HEK293 (cell line): ENCODE measurements at regions not wholly inside any gene's neighbourhood (a gene's known extent, or its start where the extent isn't known, plus 50 kb on each side); places are given as distances from the start of the nearest gene placed in this dataset.

ENCODE experiments used
- CTCF ChIA-PET: fragments of 350-600 bp; formaldehyde crosslinking; extraction: SDS; loops from one replicate; lab custom pipeline; 2021; ENCODE audit warnings: antibody characterized with exemption; lab: Yijun Ruan, JAX
- POLR2A ChIA-PET: fragments of 300-600 bp; formaldehyde crosslinking; extraction: SDS; loops from one replicate; lab custom pipeline; 2020; ENCODE audit warnings: antibody characterized with exemption, inconsistent platforms; lab: Yijun Ruan, JAX
- H3K27ac ChIP-seq: fragments of 200-500 bp; sonication (Bioruptor generic); 2 replicates; pipeline ENCODE4 v1.5.1; 2014; ENCODE audit warnings: low read depth, low read length, control low read depth, inconsistent platforms; ENCODE audit errors: extremely low read depth
- H3K36me3 ChIP-seq, 2 experiments: fragments of 200-500 bp in 1 of 2; sonication (Bioruptor generic) in 1 of 2; 1 replicate in 1 of 2; 2 replicates in 1 of 2; pipeline ENCODE4 v1.5.1; 2014 to 2017; ENCODE audit warnings: inconsistent platforms in 2 of 2, low read length in 2 of 2; ENCODE audit not compliant: control insufficient read depth in 2 of 2, insufficient read depth in 1 of 2
- H3K4me1 ChIP-seq: fragments of 200-500 bp; sonication (Bioruptor generic); 2 replicates; pipeline ENCODE4 v1.5.1; 2014; ENCODE audit warnings: mild to moderate bottlenecking, low read length, inconsistent platforms; ENCODE audit not compliant: control insufficient read depth, insufficient read depth
- H3K4me3 ChIP-seq: 2 replicates; pipeline ENCODE4 v1.5.1; 2011; ENCODE audit warnings: low read depth, mild to moderate bottlenecking, control low read depth, low read length, moderate library complexity
- H3K9me3 ChIP-seq: fragments of 200-500 bp; sonication (Bioruptor generic); 2 replicates; pipeline ENCODE4 v1.5.1; 2014; ENCODE audit warnings: low read depth, low read length, inconsistent platforms; ENCODE audit not compliant: control insufficient read depth, insufficient read depth
- PATZ1 ChIP-seq: fragments of 450-650 bp; formaldehyde crosslinking; IDR thresholded peaks from 2 replicates; pipeline ENCODE4 v1.5.1; 2016; ENCODE audit warnings: missing biosample characterization, missing genetic modification characterization
- PRDM4 ChIP-seq: fragments of 450-650 bp; formaldehyde crosslinking; IDR thresholded peaks from 2 replicates; pipeline ENCODE4 v1.5.1; 2017; ENCODE audit warnings: missing biosample characterization, missing genetic modification characterization
- ZBTB48 ChIP-seq: fragments of 450-650 bp; formaldehyde crosslinking; IDR thresholded peaks from 2 replicates; pipeline ENCODE4 v1.5.1; 2016; ENCODE audit warnings: missing biosample characterization, missing genetic modification characterization
- ZNF121 ChIP-seq: fragments of 450-650 bp; formaldehyde crosslinking; IDR thresholded peaks from 2 replicates; pipeline ENCODE4 v1.5.1; 2016; ENCODE audit warnings: missing biosample characterization, missing genetic modification characterization
- ZNF148 ChIP-seq: fragments of 450-650 bp; formaldehyde crosslinking; IDR thresholded peaks from 2 replicates; pipeline ENCODE4 v1.5.0; 2017; ENCODE audit warnings: missing biosample characterization, missing genetic modification characterization, borderline replicate concordance
- ZNF16 ChIP-seq: fragments of 450-650 bp; formaldehyde crosslinking; IDR thresholded peaks from 2 replicates; pipeline ENCODE4 v1.5.1; 2016; ENCODE audit warnings: low read depth, missing biosample characterization, missing genetic modification characterization
- ZNF221 ChIP-seq: fragments of 450-650 bp; formaldehyde crosslinking; IDR thresholded peaks from 2 replicates; pipeline ENCODE4 v1.5.1; 2017; ENCODE audit warnings: missing biosample characterization, missing genetic modification characterization, borderline replicate concordance
- ZNF394 ChIP-seq: fragments of 450-650 bp; formaldehyde crosslinking; IDR thresholded peaks from 2 replicates; pipeline ENCODE4 v1.5.1; 2016; ENCODE audit warnings: missing biosample characterization, missing genetic modification characterization, mild to moderate bottlenecking, moderate library complexity, borderline replicate concordance
- ZNF404 ChIP-seq: fragments of 450-650 bp; formaldehyde crosslinking; IDR thresholded peaks from 2 replicates; pipeline ENCODE4 v1.5.1; 2017; ENCODE audit warnings: missing biosample characterization, missing genetic modification characterization
- ZNF416 ChIP-seq: fragments of 450-650 bp; formaldehyde crosslinking; IDR thresholded peaks from 2 replicates; pipeline ENCODE4 v1.5.1; 2016; ENCODE audit warnings: missing biosample characterization, missing genetic modification characterization
- ZNF514 ChIP-seq: fragments of 450-650 bp; formaldehyde crosslinking; IDR thresholded peaks from 2 replicates; pipeline ENCODE4 v1.5.1; 2016; ENCODE audit warnings: missing biosample characterization, missing genetic modification characterization
- ZNF521 ChIP-seq: fragments of 450-650 bp; formaldehyde crosslinking; IDR thresholded peaks from 2 replicates; pipeline ENCODE4 v1.5.1; 2017; ENCODE audit warnings: missing biosample characterization, mild to moderate bottlenecking, missing genetic modification characterization
- ZNF530 ChIP-seq: fragments of 450-650 bp; formaldehyde crosslinking; IDR thresholded peaks from 2 replicates; pipeline ENCODE4 v1.5.1; 2016; ENCODE audit warnings: low read depth, missing biosample characterization, missing genetic modification characterization
- ZNF544 ChIP-seq: fragments of 450-650 bp; formaldehyde crosslinking; IDR thresholded peaks from 2 replicates; pipeline ENCODE4 v1.5.0; 2017; ENCODE audit warnings: missing biosample characterization, missing genetic modification characterization
- ZNF610 ChIP-seq: fragments of 450-650 bp; formaldehyde crosslinking; IDR thresholded peaks from 2 replicates; pipeline ENCODE4 v1.5.1; 2016; ENCODE audit warnings: missing biosample characterization, missing genetic modification characterization, borderline replicate concordance
- ZNF654 ChIP-seq: fragments of 450-650 bp; formaldehyde crosslinking; IDR thresholded peaks from 2 replicates; pipeline ENCODE4 v1.5.1; 2016; ENCODE audit warnings: low read depth, missing biosample characterization, missing genetic modification characterization
- ZNF658 ChIP-seq: fragments of 450-650 bp; formaldehyde crosslinking; IDR thresholded peaks from 2 replicates; pipeline ENCODE4; 2016; ENCODE audit warnings: missing biosample characterization, missing genetic modification characterization
- ZNF777 ChIP-seq: fragments of 450-650 bp; formaldehyde crosslinking; IDR thresholded peaks from 2 replicates; pipeline ENCODE4 v1.5.1; 2017; ENCODE audit warnings: missing biosample characterization, missing genetic modification characterization, borderline replicate concordance
- ZSCAN23 ChIP-seq: fragments of 450-650 bp; formaldehyde crosslinking; IDR thresholded peaks from 2 replicates; pipeline ENCODE4 v1.5.1; 2016; ENCODE audit warnings: missing biosample characterization, missing genetic modification characterization

- no peak for TF ChIP-seq ZNF416 (tag by site-specific recombination)
- TF ChIP-seq ZNF148 (tag by site-specific recombination): no peak
- TF ChIP-seq ZNF121 (tag by site-specific recombination): no peak
- TF ChIP-seq PRDM4: no peak
- TF ChIP-seq ZNF404 (tag by site-specific recombination): no peak
- TF ChIP-seq ZNF610: no peak
- TF ChIP-seq PATZ1 (tag by site-specific recombination): no peak
- no peak for TF ChIP-seq ZNF16
- no peak for TF ChIP-seq ZNF530 (tag by site-specific recombination)
- TF ChIP-seq ZNF654 (tag by site-specific recombination): no peak
- no peak for TF ChIP-seq ZNF521 (tag by site-specific recombination)
- no peak for TF ChIP-seq ZNF221 (tag by site-specific recombination)
- no peak for TF ChIP-seq ZNF658 (tag by site-specific recombination)
- TF ChIP-seq ZBTB48 (tag by site-specific recombination): no peak
- TF ChIP-seq ZNF544 (tag by site-specific recombination): no peak
- no peak for TF ChIP-seq ZNF394 (tag by site-specific recombination)
- TF ChIP-seq ZSCAN23 (tag by site-specific recombination): no peak
- no peak for TF ChIP-seq ZNF514 (tag by site-specific recombination)
- POLR2A ChIA-PET: no interaction called here
- no peak overlapping the region for H3K27ac ChIP-seq
- no peaks in the 10 kb centered on the region for H3K4me1 ChIP-seq
- no peaks in the 10 kb centered on the region for H3K36me3 ChIP-seq
- CTCF ChIA-PET: interaction anchor here (0.6 kb wide), 1 partner anchor 30 kb away, joined by 3 read pairs; no protein-coding TSS in a partner anchor
- no peak overlapping the region for H3K4me3 ChIP-seq
- no peaks in the 10 kb centered on the region for H3K9me3 ChIP-seq
Measured at GRCh38 chr4:111499291-111499690, 646.0 kb upstream of the FAM241A start.

GRCh38 chr4:111499706-111500105, 645.5 kb upstream of the FAM241A start:
- no peaks in the 10 kb centered on the region for H3K4me1 ChIP-seq
- ChIA-PET POLR2A (no interaction called here), CTCF (no interaction called here)
- H3K4me3 ChIP-seq: no peak overlapping the region
- no peak overlapping the region for H3K27ac ChIP-seq
- H3K9me3 ChIP-seq: no peaks in the 10 kb centered on the region
- H3K36me3 ChIP-seq: no peaks in the 10 kb centered on the region
- no peak for TF ChIP-seq ZNF777
